ENCODE measurements at regions not wholly inside any gene's neighbourhood (a gene's known extent, or its start where the extent isn't known, plus 50 kb on each side); places are given as distances from the start of the nearest gene placed in this dataset.

- ChIA-PET POLR2A (no interaction called here), RAD21 (ENCODE audit: low non-redundant PET in 1 of 2, low total read pairs in 2 of 2, uncharacterized antibody in 2 of 2, unreplicated experiment in 2 of 2) (no interaction called here), CTCF (no interaction called here)
- Histone ChIP-seq H3K4me1 (ENCODE audit: control insufficient read depth in 1 of 2, insufficient read depth in 2 of 2, low read length in 2 of 2) (peaks cover 0 to 6% of the 10 kb centered on the region in 2 experiments; a peak in 1 of 4 replicates), H2AFZ (ENCODE audit: low read depth, low read length, poor library complexity, severe bottlenecking) (no peak overlapping the region), H3K4me2 (ENCODE audit: low read length) (no peak overlapping the region), H4K20me1 (ENCODE audit: insufficient read depth) (no peaks in the 10 kb centered on the region), H3K9me3 (ENCODE audit: control insufficient read depth in 1 of 2, insufficient read depth in 1 of 2, low read depth in 1 of 2, low read length in 2 of 2) (no peaks in the 10 kb centered on the region), H3K9ac (ENCODE audit: low read length) (no peak overlapping the region), H3K4me3 (replicated peaks in 1 of 2; ENCODE audit: low read depth in 1 of 2, low read length in 2 of 2) (no peak overlapping the region), H3K9me2 (ENCODE audit: insufficient read depth) (no peaks in the 10 kb centered on the region), H3K36me3 (ENCODE audit: control insufficient read depth in 1 of 2, insufficient read depth in 2 of 2, low read length in 2 of 2) (no peaks in the 10 kb centered on the region), H3K27me3 (ENCODE audit: insufficient read depth, low read length) (no peaks in the 10 kb centered on the region; the same call in 1 of the 2 replicates), H3K27ac (ENCODE audit: low read depth, low read length) (no peak overlapping the region), H3K79me2 (ENCODE audit: insufficient read depth, low read length) (no peaks in the 10 kb centered on the region)
- DNase-seq (ENCODE audit: low read depth, low spot score) (no peak), ATAC-seq (no peak)
- intact Hi-C loops (cut with micrococcal nuclease), result no loop called here
- TF ChIP-seq EGR1 (IDR thresholded peaks at IDR 0.05; ENCODE audit: low read depth), result no peak
- TF ChIP-seq EZH2 (IDR thresholded peaks at IDR 0.05), result no peak
- TF ChIP-seq ELF1 (IDR thresholded peaks at IDR 0.05; ENCODE audit: borderline replicate concordance, low read depth), result no peak
- TF ChIP-seq FOSL1 (IDR thresholded peaks at IDR 0.05; ENCODE audit: low read depth), result no peak
- no peak for TF ChIP-seq ZBTB33 (IDR thresholded peaks at IDR 0.05; ENCODE audit: extremely low read depth, insufficient replicate concordance, low read length)
- TF ChIP-seq ATF3 (IDR thresholded peaks at IDR 0.05), result no peak
- TF ChIP-seq SIN3A (IDR thresholded peaks at IDR 0.05; ENCODE audit: low read depth), result no peak
- no peak for TF ChIP-seq YY1 (IDR thresholded peaks at IDR 0.05; ENCODE audit: extremely low read depth, insufficient replicate concordance, low read depth, low read length)
- no peak for TF ChIP-seq MAX (IDR thresholded peaks at IDR 0.05)
- no peak for TF ChIP-seq RAD21 (IDR thresholded peaks at IDR 0.05; ENCODE audit: low read depth)
- no peak for TF ChIP-seq CBX3 (IDR thresholded peaks at IDR 0.05; ENCODE audit: low read depth)
- no peak for TF ChIP-seq TCF7L2 (IDR thresholded peaks at IDR 0.05; ENCODE audit: borderline replicate concordance, extremely low read depth, insufficient read depth, insufficient read length)
- BruUV-seq (replicated peaks), result no TSS peak
These were observed 289.0 kb downstream of the RRAGC start for GRCh38 chr1:38570657-38570975.
